HG03520 (cell line): ENCODE measurements at regions not wholly inside any gene's neighbourhood (a gene's known extent, or its start where the extent isn't known, plus 50 kb on each side); places are given as distances from the start of the nearest gene placed in this dataset.

Experiments
- ATAC-seq: cut with Tn5 transposase; IDR thresholded peaks from one replicate; pipeline ENCODE4 v1.9.1; 2021; ENCODE audit warnings: mild to moderate bottlenecking, moderate library complexity; ENCODE audit not compliant: unreplicated experiment

- ATAC-seq: no peak
Measured at GRCh38 chr3:40800343-40800742, 275.6 kb downstream of the ZNF621 start.

- no peak for ATAC-seq
Measured at GRCh38 chr3:40801284-40801741, 276.6 kb downstream of the ZNF621 start.

- ATAC-seq: no peak
Measured at GRCh38 chr3:40803311-40803710, 278.6 kb downstream of the ZNF621 start.

- no peak for ATAC-seq
Measured at GRCh38 chr3:40805456-40805855, 280.7 kb downstream of the ZNF621 start.

GRCh38 chr3:40810813-40811212 lies 286.1 kb downstream of the ZNF621 start:
- no peak for ATAC-seq

- ATAC-seq: no peak
Measured at GRCh38 chr3:40817017-40817416, 292.3 kb downstream of the ZNF621 start.

GRCh38 chr3:40821315-40821714 lies 296.6 kb downstream of the ZNF621 start:
- ATAC-seq: no peak

GRCh38 chr3:40827226-40827625 lies 302.5 kb downstream of the ZNF621 start:
- ATAC-seq: no peak

GRCh38 chr3:40827942-40828688 lies 303.4 kb downstream of the ZNF621 start:
- ATAC-seq: no peak

GRCh38 chr3:40828741-40829415 lies 304.1 kb downstream of the ZNF621 start:
- ATAC-seq: no peak

GRCh38 chr3:40829876-40830275 lies 305.1 kb downstream of the ZNF621 start:
- ATAC-seq: no peak

GRCh38 chr3:40837300-40837699 lies 312.5 kb downstream of the ZNF621 start:
- no peak for ATAC-seq

- no peak for ATAC-seq
Measured at GRCh38 chr3:40841131-40841530, 316.4 kb downstream of the ZNF621 start.

GRCh38 chr3:40841570-40842109 lies 316.9 kb downstream of the ZNF621 start:
- ATAC-seq: no peak

- no peak for ATAC-seq
Measured at GRCh38 chr3:40842714-40843113, 318.0 kb downstream of the ZNF621 start.

GRCh38 chr3:40843208-40843624 lies 318.5 kb downstream of the ZNF621 start:
- ATAC-seq: no peak

GRCh38 chr3:40843851-40844548 lies 319.2 kb downstream of the ZNF621 start:
- no peak for ATAC-seq

- no peak for ATAC-seq
Measured at GRCh38 chr3:40844896-40845295, 320.1 kb downstream of the ZNF621 start.

- no peak for ATAC-seq
Measured at GRCh38 chr3:40845447-40845846, 320.7 kb downstream of the ZNF621 start.

GRCh38 chr3:40845916-40846315 lies 321.2 kb downstream of the ZNF621 start:
- ATAC-seq: no peak

- no peak for ATAC-seq
Measured at GRCh38 chr3:40846451-40846850, 321.7 kb downstream of the ZNF621 start.
